HepG2 (cell line): ENCODE measurements at regions not wholly inside any gene's neighbourhood (a gene's known extent, or its start where the extent isn't known, plus 50 kb on each side); places are given as distances from the start of the nearest gene placed in this dataset.

Source experiments
- ATAC-seq: fragments of 200-7000 bp; cut with Tn5 transposase; 3 replicates; pipeline ENCODE4 v1.9.1; 2020; ENCODE audit warnings: mild to moderate bottlenecking, moderate library complexity
- BruUV-seq: library from RNA; stranded (reverse); fragments of 400-500 nt; replicated peaks from 2 replicates; lab custom pipeline; 2021; lab: Mats Ljungman, UMichigan
- CTCF ChIA-PET: fragments of 300-600 bp; formaldehyde crosslinking; extraction: SDS; loops from one replicate; lab custom pipeline; 2021; ENCODE audit warnings: low total read pairs, inconsistent platforms, low intra/inter-chr PET ratio; lab: Yijun Ruan, JAX
- POLR2A ChIA-PET: fragments of 350-600 bp; sonication (Branson Sonifier 250); formaldehyde crosslinking; loops from one replicate; lab custom pipeline; 2020; ENCODE audit warnings: antibody characterized with exemption, inconsistent platforms; lab: Yijun Ruan, JAX
- DNase-seq: peaks from one replicate; pipeline ENCODE4 v3.0.0-alpha.2; 2015; ENCODE audit warnings: low spot score
- FAIRE-seq: peaks from 3 replicates; lab custom pipeline; 2011; peaks lifted over from hg19 to GRCh38; lab: Jason Lieb, UNC
- H2AFZ ChIP-seq: one replicate; pipeline ENCODE4 v1.6.1; 2011; ENCODE audit warnings: low read length, inconsistent platforms
- H3K27ac ChIP-seq: fragments of 300-600 bp; 3 replicates; pipeline ENCODE4 v1.8.0; 2011; ENCODE audit warnings: mixed run types, mild to moderate bottlenecking, mixed read lengths, low read length, inconsistent platforms; ENCODE audit not compliant: insufficient read depth; ENCODE audit errors: extremely low read length
- H3K27me3 ChIP-seq, 2 experiments: fragments of 200-600 bp in 1 of 2; 2 replicates in 1 of 2; 3 replicates in 1 of 2; pipeline versions ENCODE4 v1.6.0 to v1.8.0; 2011; ENCODE audit warnings: low read length in 2 of 2, mild to moderate bottlenecking in 2 of 2, moderate library complexity in 2 of 2, inconsistent platforms in 1 of 2; ENCODE audit not compliant: insufficient read depth in 2 of 2, control insufficient read depth in 1 of 2
- H3K36me3 ChIP-seq, 2 experiments: fragments of 200-600 bp in 1 of 2; replicated peaks in 1 of 2; 2 replicates in 1 of 2; 3 replicates in 1 of 2; pipeline versions ENCODE4 v1.5.1 to v1.8.0; 2011; ENCODE audit warnings: low read length in 2 of 2, inconsistent platforms in 1 of 2; ENCODE audit not compliant: insufficient read depth in 2 of 2, control insufficient read depth in 1 of 2
- H3K4me1 ChIP-seq: 2 replicates; pipeline ENCODE4 v1.5.1; 2012; ENCODE audit warnings: low read length, inconsistent platforms; ENCODE audit not compliant: insufficient read depth
- H3K4me2 ChIP-seq: 2 replicates; pipeline ENCODE4 v1.6.0; 2011; ENCODE audit warnings: low read depth, low read length, inconsistent platforms
- H3K4me3 ChIP-seq, 3 experiments: fragments of 200-600 bp in 1 of 3; sonication (generic), shearing (Covaris generic) in 1 of 3; replicated peaks in 1 of 3; 2 replicates each; pipeline ENCODE4 v1.5.1; 2011 to 2016; ENCODE audit warnings: low read length in 3 of 3, inconsistent platforms in 2 of 3, low read depth in 2 of 3, mild to moderate bottlenecking in 2 of 3, control low read depth in 1 of 3, mixed read lengths in 1 of 3; ENCODE audit not compliant: insufficient read depth in 1 of 3
- H3K79me2 ChIP-seq: one replicate; pipeline ENCODE4 v1.6.1; 2011; ENCODE audit warnings: low read length, inconsistent platforms; ENCODE audit not compliant: insufficient read depth
- H3K9ac ChIP-seq: 2 replicates; pipeline ENCODE4 v1.6.0; 2011; ENCODE audit warnings: mild to moderate bottlenecking, low read depth, low read length, inconsistent platforms; ENCODE audit not compliant: insufficient read depth
- H3K9me3 ChIP-seq: 2 replicates; pipeline ENCODE4 v1.5.1; 2012; ENCODE audit warnings: mild to moderate bottlenecking, low read length
- H4K20me1 ChIP-seq: 2 replicates; pipeline ENCODE4 v1.6.0; 2011; ENCODE audit warnings: inconsistent platforms, mild to moderate bottlenecking, low read length, moderate library complexity; ENCODE audit not compliant: insufficient read depth
- LCORL ChIP-seq, 2 experiments: fragments of 450-650 bp in 1 of 2; sonication (generic) in 1 of 2; formaldehyde crosslinking in 1 of 2; IDR thresholded peaks; 2 replicates each; pipeline versions ENCODE4 v1.5.0 to v1.6.1; 2017 to 2020; ENCODE audit warnings: antibody characterized with exemption in 1 of 2, missing genetic modification reagents in 1 of 2
- NR2F2 ChIP-seq: IDR thresholded peaks from 2 replicates; pipeline ENCODE4 v1.6.1; 2012; ENCODE audit warnings: low read depth, inconsistent platforms, borderline replicate concordance
- ZNF253 ChIP-seq: sonication (generic); formaldehyde crosslinking; IDR thresholded peaks from 2 replicates; pipeline ENCODE4 v1.8.0; 2022; ENCODE audit warnings: mild to moderate bottlenecking, missing genetic modification reagents, borderline replicate concordance
- ZNF30 ChIP-seq: sonication (generic); formaldehyde crosslinking; IDR thresholded peaks from 2 replicates; pipeline ENCODE4 v1.5.0; 2020; ENCODE audit warnings: mild to moderate bottlenecking, missing genetic modification reagents
- ZNF460 ChIP-seq: sonication (generic); formaldehyde crosslinking; IDR thresholded peaks from 2 replicates; pipeline ENCODE4 v1.5.1; 2020; ENCODE audit warnings: missing genetic modification reagents, mild to moderate bottlenecking, borderline replicate concordance
- ZSCAN31 ChIP-seq: sonication (generic); formaldehyde crosslinking; IDR thresholded peaks from 2 replicates; pipeline ENCODE4 v1.5.0; 2020; ENCODE audit warnings: low read depth, mild to moderate bottlenecking, missing genetic modification reagents
- WGBS: methylation state at CpG from one replicate; pipeline ENCODE4 v1.1.6; 2017; ENCODE audit warnings: low lambda C conversion rate; 5-methylcytosine and 5-hydroxymethylcytosine counted together
- in situ Hi-C: cut with HindIII; loops from 2 replicates; pipeline ENCODE4 v1.10.0; 2017; ENCODE audit warnings: low pct_unique_long_range_greater_than_20kb; ENCODE audit not compliant: extremely low pct_ligation_motif_present
- intact Hi-C: fragments of 100-400 bp; cut with micrococcal nuclease; formaldehyde crosslinking; loops from one replicate; pipeline ENCODE4 v1.10.0; 2022; ENCODE audit not compliant: unreplicated experiment
- TF ChIP-seq, protein P1 (sequence below): sonication (generic); formaldehyde crosslinking; IDR thresholded peaks from 2 replicates; pipeline ENCODE4; 2020; ENCODE audit warnings: missing genetic modification reagents, mild to moderate bottlenecking, borderline replicate concordance
- TF ChIP-seq, protein P2 (sequence below): sonication (generic); formaldehyde crosslinking; IDR thresholded peaks from 2 replicates; pipeline ENCODE4 v1.4.0; 2020; ENCODE audit warnings: mild to moderate bottlenecking, low read depth, missing genetic modification reagents
- TF ChIP-seq, protein P3 (sequence below): sonication (generic); formaldehyde crosslinking; IDR thresholded peaks from 2 replicates; pipeline ENCODE4 v1.4.0; 2020; ENCODE audit warnings: missing genetic modification reagents, low read depth, mild to moderate bottlenecking, borderline replicate concordance
- TF ChIP-seq, protein P4 (sequence below): sonication (generic); formaldehyde crosslinking; IDR thresholded peaks from 2 replicates; pipeline ENCODE4 v1.5.0; 2020; ENCODE audit warnings: missing genetic modification reagents, mild to moderate bottlenecking, borderline replicate concordance

DNA sequence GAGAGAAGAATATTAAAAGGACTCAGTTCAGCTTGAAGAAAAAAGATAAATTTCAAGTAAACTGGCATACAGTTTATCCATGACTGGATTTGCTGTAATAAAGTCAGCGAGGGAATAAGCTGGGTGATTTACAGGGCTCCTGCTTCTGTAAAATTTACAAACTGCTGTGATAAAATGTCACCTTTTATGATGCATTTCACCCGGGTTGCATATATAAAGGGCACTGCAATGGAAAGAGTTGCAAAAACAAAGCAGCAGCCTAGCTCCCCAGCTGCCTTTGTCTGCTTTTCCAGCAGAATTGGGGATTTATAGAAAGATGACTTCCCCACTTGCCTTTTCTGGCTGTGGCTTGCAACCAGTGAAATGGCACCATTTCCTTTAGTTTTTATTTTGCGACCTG lies 132.5 kb upstream of the LHCGR start (continued):
- TF ChIP-seq, protein P1, sequence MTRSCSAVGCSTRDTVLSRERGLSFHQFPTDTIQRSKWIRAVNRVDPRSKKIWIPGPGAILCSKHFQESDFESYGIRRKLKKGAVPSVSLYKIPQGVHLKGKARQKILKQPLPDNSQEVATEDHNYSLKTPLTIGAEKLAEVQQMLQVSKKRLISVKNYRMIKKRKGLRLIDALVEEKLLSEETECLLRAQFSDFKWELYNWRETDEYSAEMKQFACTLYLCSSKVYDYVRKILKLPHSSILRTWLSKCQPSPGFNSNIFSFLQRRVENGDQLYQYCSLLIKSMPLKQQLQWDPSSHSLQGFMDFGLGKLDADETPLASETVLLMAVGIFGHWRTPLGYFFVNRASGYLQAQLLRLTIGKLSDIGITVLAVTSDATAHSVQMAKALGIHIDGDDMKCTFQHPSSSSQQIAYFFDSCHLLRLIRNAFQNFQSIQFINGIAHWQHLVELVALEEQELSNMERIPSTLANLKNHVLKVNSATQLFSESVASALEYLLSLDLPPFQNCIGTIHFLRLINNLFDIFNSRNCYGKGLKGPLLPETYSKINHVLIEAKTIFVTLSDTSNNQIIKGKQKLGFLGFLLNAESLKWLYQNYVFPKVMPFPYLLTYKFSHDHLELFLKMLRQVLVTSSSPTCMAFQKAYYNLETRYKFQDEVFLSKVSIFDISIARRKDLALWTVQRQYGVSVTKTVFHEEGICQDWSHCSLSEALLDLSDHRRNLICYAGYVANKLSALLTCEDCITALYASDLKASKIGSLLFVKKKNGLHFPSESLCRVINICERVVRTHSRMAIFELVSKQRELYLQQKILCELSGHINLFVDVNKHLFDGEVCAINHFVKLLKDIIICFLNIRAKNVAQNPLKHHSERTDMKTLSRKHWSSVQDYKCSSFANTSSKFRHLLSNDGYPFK = no peak
- TF ChIP-seq, all 625 proteins: peak for 0

DNA sequence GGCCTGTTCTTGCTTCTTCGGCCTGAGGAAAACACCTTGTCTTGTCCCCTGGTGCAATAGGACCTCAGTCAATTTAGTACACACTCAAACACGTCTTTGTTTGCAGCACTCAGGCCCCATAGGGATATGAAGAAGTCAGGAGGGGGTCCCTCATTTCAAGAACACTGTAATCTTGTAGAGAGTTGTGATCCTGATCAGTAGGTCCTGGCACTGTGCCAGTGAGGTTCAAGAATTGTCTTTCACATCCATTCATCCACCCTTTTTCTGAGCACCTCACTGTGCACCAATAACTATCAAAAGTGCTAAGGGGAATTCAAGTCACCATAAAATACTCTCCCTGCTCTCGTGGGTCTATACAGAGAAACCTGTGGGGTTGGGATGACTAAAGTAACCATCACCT lies 131.4 kb upstream of the LHCGR start:
- Histone ChIP-seq H3K4me2 (no peak overlapping the region), H3K9ac (no peak overlapping the region), H3K4me1 (no peaks in the 10 kb centered on the region), H2AFZ (no peak overlapping the region), H3K27me3 (no peaks in the 10 kb centered on the region; a peak in 1 of 5 replicates), H4K20me1 (no peaks in the 10 kb centered on the region), H3K4me3 (no peak overlapping the region), H3K27ac (no peak overlapping the region), H3K9me3 (no peaks in the 10 kb centered on the region), H3K36me3 (no peaks in the 10 kb centered on the region), H3K79me2 (no peaks in the 10 kb centered on the region)
- ATAC-seq = no peak
- CTCF ChIA-PET = no interaction called here
- POLR2A ChIA-PET = no interaction called here
- in situ Hi-C loops (no loop called here), intact Hi-C loops (no loop called here)
- BruUV-seq = no TSS peak
- FAIRE-seq = no peak
- 0% methylated on average over 3 of the region's 3 CpGs for WGBS
- TF ChIP-seq NR2F2 (no peak), LCORL (IDR thresholded peaks at IDR 0.05) (peak; percentile 84), LCORL (CRISPR knock-in tag; IDR thresholded peaks at IDR 0.05) (no peak)
- DNase-seq = no peak

DNA sequence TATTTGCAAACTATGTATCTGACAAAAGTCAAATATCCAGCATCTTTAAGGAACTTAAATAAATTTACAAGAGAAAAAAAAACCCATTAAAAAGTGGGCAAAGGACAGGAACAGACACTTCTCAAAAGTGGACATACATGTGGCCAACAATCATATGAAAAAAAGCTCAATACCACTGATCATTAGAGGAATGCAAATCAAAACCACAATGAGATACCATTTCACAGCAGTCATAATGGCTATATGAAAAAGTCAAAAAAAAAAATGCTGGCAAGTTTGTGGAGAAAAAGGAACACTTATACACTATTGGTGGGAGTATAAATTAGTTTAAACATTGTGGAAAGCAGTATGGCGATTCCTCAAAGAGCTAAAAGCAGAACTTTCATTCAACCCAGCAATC lies 130.3 kb upstream of the LHCGR start:
- Histone ChIP-seq H3K36me3 (no peaks in the 10 kb centered on the region), H4K20me1 (no peaks in the 10 kb centered on the region), H3K4me2 (no peak overlapping the region), H3K27ac (no peak overlapping the region), H3K9ac (no peak overlapping the region), H3K79me2 (no peaks in the 10 kb centered on the region), H3K27me3 (no peaks in the 10 kb centered on the region; a peak in 1 of 5 replicates), H2AFZ (no peak overlapping the region), H3K4me1 (no peaks in the 10 kb centered on the region), H3K4me3 (no peak overlapping the region), H3K9me3 (no peaks in the 10 kb centered on the region)
- WGBS = 0% methylated on average over 1 of the region's 1 CpG
- ChIA-PET CTCF (no interaction called here), POLR2A (no interaction called here)
- BruUV-seq = no TSS peak
- ATAC-seq (no peak), DNase-seq (no peak), FAIRE-seq (no peak)
- in situ Hi-C loops = no loop called here
- intact Hi-C loops = no loop called here
- TF ChIP-seq, protein P2, sequence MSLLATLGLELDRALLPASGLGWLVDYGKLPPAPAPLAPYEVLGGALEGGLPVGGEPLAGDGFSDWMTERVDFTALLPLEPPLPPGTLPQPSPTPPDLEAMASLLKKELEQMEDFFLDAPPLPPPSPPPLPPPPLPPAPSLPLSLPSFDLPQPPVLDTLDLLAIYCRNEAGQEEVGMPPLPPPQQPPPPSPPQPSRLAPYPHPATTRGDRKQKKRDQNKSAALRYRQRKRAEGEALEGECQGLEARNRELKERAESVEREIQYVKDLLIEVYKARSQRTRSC (CRISPR knock-in tag) = no peak
- TF ChIP-seq, protein P3, sequence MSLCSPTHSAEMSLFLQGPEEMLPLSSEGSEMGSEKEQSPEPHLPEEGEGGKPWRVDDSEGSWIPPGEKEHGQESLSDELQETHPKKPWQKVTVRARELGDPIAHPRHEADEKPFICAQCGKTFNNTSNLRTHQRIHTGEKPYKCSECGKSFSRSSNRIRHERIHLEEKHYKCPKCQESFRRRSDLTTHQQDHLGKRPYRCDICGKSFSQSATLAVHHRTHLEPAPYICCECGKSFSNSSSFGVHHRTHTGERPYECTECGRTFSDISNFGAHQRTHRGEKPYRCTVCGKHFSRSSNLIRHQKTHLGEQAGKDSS (CRISPR knock-in tag) = no peak
- TF ChIP-seq ZSCAN31 (no peak), ZNF253 (no peak), ZNF30 (CRISPR knock-in tag) (no peak), ZNF460 (CRISPR knock-in tag) (no peak)
- TF ChIP-seq, protein P4, sequence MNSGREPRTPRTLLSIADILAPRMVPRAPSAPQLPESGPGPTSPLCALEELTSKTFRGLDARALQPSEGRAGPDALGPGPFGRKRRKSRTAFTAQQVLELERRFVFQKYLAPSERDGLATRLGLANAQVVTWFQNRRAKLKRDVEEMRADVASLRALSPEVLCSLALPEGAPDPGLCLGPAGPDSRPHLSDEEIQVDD (CRISPR knock-in tag) = no peak
